OCI-LY7 (cell line): ENCODE measurements at regions not wholly inside any gene's neighbourhood (a gene's known extent, or its start where the extent isn't known, plus 50 kb on each side); places are given as distances from the start of the nearest gene placed in this dataset.

ENCODE experiments used
- CTCF ChIP-seq: fragments of 200-600 bp; sonication (generic); conservative IDR thresholded peaks from 2 replicates; pipeline ENCODE4 v1.5.1; 2014; ENCODE audit warnings: mild to moderate bottlenecking, antibody characterized with exemption, low read length, moderate library complexity, mixed read lengths
- EZH2phosphoT487 ChIP-seq: fragments of 200-600 bp; sonication (generic); IDR thresholded peaks from 2 replicates; pipeline ENCODE4 v1.6.1; 2018; ENCODE audit warnings: low read depth, borderline replicate concordance, mild to moderate bottlenecking, mixed run types, antibody characterized with exemption, low read length, moderate library complexity, mixed read lengths

- TF ChIP-seq CTCF (no peak), EZH2phosphoT487 (no peak)
Measured at GRCh38 chr16:86345516-86345915, 164.8 kb upstream of the FOXF1 start.
